Ovary (tissue), 3 donors: ENCODE measurements at regions not wholly inside any gene's neighbourhood (a gene's known extent, or its start where the extent isn't known, plus 50 kb on each side); places are given as distances from the start of the nearest gene placed in this dataset.

Experiments
- EP300 ChIP-seq: sonication (generic); formaldehyde crosslinking; IDR thresholded peaks from one replicate; pipeline ENCODE4 v1.6.1; 2017; ENCODE audit warnings: antibody characterized with exemption
- TF ChIP-seq, protein P1 (sequence below), 3 donors: fragments of 450-650 bp in 2 of 3; fragments of 200-600 bp in 1 of 3; IDR thresholded peaks; one replicate each; pipeline versions ENCODE4 v1.5.1 to v1.8.0; 2016 to 2022; ENCODE audit warnings: antibody characterized with exemption in 3 of 3, mild to moderate bottlenecking in 1 of 3
- donor health status: DM: no; HTN: no; CAD: no.

- TF ChIP-seq, protein P1, sequence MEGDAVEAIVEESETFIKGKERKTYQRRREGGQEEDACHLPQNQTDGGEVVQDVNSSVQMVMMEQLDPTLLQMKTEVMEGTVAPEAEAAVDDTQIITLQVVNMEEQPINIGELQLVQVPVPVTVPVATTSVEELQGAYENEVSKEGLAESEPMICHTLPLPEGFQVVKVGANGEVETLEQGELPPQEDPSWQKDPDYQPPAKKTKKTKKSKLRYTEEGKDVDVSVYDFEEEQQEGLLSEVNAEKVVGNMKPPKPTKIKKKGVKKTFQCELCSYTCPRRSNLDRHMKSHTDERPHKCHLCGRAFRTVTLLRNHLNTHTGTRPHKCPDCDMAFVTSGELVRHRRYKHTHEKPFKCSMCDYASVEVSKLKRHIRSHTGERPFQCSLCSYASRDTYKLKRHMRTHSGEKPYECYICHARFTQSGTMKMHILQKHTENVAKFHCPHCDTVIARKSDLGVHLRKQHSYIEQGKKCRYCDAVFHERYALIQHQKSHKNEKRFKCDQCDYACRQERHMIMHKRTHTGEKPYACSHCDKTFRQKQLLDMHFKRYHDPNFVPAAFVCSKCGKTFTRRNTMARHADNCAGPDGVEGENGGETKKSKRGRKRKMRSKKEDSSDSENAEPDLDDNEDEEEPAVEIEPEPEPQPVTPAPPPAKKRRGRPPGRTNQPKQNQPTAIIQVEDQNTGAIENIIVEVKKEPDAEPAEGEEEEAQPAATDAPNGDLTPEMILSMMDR (IDR thresholded peaks at IDR 0.05): no peak
- no peak for TF ChIP-seq EP300
Measured at GRCh38 chr6:71187141-71187540, 101.5 kb upstream of the OGFRL1 start.
